IMR-90 (cell line): ENCODE measurements at regions not wholly inside any gene's neighbourhood (a gene's known extent, or its start where the extent isn't known, plus 50 kb on each side); places are given as distances from the start of the nearest gene placed in this dataset.

Experiments used
- CHD1 ChIP-seq: IDR thresholded peaks from 2 replicates; pipeline ENCODE4 v1.6.1; 2012; ENCODE audit warnings: low read depth, low read length, improper control_type of control experiment
- CTCF ChIP-seq: conservative IDR thresholded peaks from 2 replicates; pipeline ENCODE4 v1.5.1; 2012; ENCODE audit warnings: mild to moderate bottlenecking, low read depth, low read length, improper control_type of control experiment
- MXI1 ChIP-seq: IDR thresholded peaks from 2 replicates; pipeline ENCODE4 v1.6.1; 2012; ENCODE audit warnings: low read depth, mild to moderate bottlenecking, low read length, moderate library complexity, borderline replicate concordance
- NFE2L2 ChIP-seq: fragments of 150-350 bp; IDR thresholded peaks from 2 replicates; pipeline ENCODE4 v1.6.1; 2016; ENCODE audit warnings: low read depth, mild to moderate bottlenecking, low read length
- RAD21 ChIP-seq: IDR thresholded peaks from 2 replicates; pipeline ENCODE4 v1.6.1; 2012; ENCODE audit warnings: low read length, improper control_type of control experiment
- RCOR1 ChIP-seq: IDR thresholded peaks from 2 replicates; pipeline ENCODE4 v1.6.1; 2012; ENCODE audit warnings: mild to moderate bottlenecking, low read length, improper control_type of control experiment; ENCODE audit not compliant: insufficient replicate concordance

- TF ChIP-seq CTCF (no peak), RCOR1 (no peak), CHD1 (no peak), NFE2L2 (no peak), RAD21 (no peak), MXI1 (no peak)
Measured at GRCh38 chr5:124878583-124879342, 132.3 kb upstream of the ZNF608 start.
